Esophagus squamous epithelium (tissue), 4 donors: ENCODE measurements at regions not wholly inside any gene's neighbourhood (a gene's known extent, or its start where the extent isn't known, plus 50 kb on each side); places are given as distances from the start of the nearest gene placed in this dataset.

Source experiments
- CTCF ChIP-seq, 6 experiments: fragments of 450-650 bp in 4 of 6; fragments of 200-600 bp in 2 of 6; sonication (generic) in 2 of 6; IDR thresholded peaks; one replicate each; pipeline ENCODE4 v1.5.1; 2016 to 2019; ENCODE audit warnings: antibody characterized with exemption in 6 of 6, mild to moderate bottlenecking in 4 of 6, moderate library complexity in 4 of 6
- POLR2A ChIP-seq, 4 donors: fragments of 450-650 bp; IDR thresholded peaks; one replicate each; pipeline ENCODE4 v1.6.1; 2017; ENCODE audit warnings: antibody characterized with exemption in 4 of 4, mild to moderate bottlenecking in 4 of 4, moderate library complexity in 3 of 4

- TF ChIP-seq CTCF (IDR thresholded peaks at IDR 0.05) (no peak), POLR2A (IDR thresholded peaks at IDR 0.05) (no peak)
These were observed 116.2 kb upstream of the SALL4 start for GRCh38 chr20:51918561-51918960.
